NCI-H2227 treated with DMSO at 0.1 percent for 48 hours (cell line): ENCODE measurements at regions not wholly inside any gene's neighbourhood (a gene's known extent, or its start where the extent isn't known, plus 50 kb on each side); places are given as distances from the start of the nearest gene placed in this dataset.

Source experiments
- DNase-seq: peaks from one replicate; lab custom pipeline; 2025; lab: John Stamatoyannopoulos, UW

GRCh38 chr20:16115911-16116552 lies 457.2 kb downstream of the KIF16B start:
- no peak for DNase-seq

- no peak for DNase-seq
Observed at GRCh38 chr20:16113736-16114135, 459.5 kb downstream of the KIF16B start.

- DNase-seq: no peak
Observed at GRCh38 chr20:16111852-16112412, 461.3 kb downstream of the KIF16B start.

- no peak for DNase-seq
Observed at GRCh38 chr20:16111172-16111832, 461.9 kb downstream of the KIF16B start.

- peak; percentile 68 for DNase-seq
Observed at GRCh38 chr20:16107172-16107870, 465.9 kb downstream of the KIF16B start.

GRCh38 chr20:16106191-16106849 lies 466.9 kb downstream of the KIF16B start:
- DNase-seq: no peak

- no peak for DNase-seq
Observed at GRCh38 chr20:16104783-16105182, 468.5 kb downstream of the KIF16B start.
